PC-9 (cell line): ENCODE measurements at regions not wholly inside any gene's neighbourhood (a gene's known extent, or its start where the extent isn't known, plus 50 kb on each side); places are given as distances from the start of the nearest gene placed in this dataset.

Experiments used
- EZH2 ChIP-seq: fragments of 200-600 bp; sonication (generic); IDR thresholded peaks from 2 replicates; pipeline ENCODE4 v1.8.0; 2017; ENCODE audit warnings: antibody characterized with exemption, low read depth
- TF ChIP-seq, protein P1 (sequence below): fragments of 200-600 bp; sonication (generic); conservative IDR thresholded peaks from 2 replicates; pipeline ENCODE4 v1.6.1; 2017; ENCODE audit warnings: mixed run types, antibody characterized with exemption, mild to moderate bottlenecking, moderate library complexity

GRCh38 chr1:218527737-218528136, 182.6 kb downstream of the TGFB2 start:
- TF ChIP-seq, protein P1, sequence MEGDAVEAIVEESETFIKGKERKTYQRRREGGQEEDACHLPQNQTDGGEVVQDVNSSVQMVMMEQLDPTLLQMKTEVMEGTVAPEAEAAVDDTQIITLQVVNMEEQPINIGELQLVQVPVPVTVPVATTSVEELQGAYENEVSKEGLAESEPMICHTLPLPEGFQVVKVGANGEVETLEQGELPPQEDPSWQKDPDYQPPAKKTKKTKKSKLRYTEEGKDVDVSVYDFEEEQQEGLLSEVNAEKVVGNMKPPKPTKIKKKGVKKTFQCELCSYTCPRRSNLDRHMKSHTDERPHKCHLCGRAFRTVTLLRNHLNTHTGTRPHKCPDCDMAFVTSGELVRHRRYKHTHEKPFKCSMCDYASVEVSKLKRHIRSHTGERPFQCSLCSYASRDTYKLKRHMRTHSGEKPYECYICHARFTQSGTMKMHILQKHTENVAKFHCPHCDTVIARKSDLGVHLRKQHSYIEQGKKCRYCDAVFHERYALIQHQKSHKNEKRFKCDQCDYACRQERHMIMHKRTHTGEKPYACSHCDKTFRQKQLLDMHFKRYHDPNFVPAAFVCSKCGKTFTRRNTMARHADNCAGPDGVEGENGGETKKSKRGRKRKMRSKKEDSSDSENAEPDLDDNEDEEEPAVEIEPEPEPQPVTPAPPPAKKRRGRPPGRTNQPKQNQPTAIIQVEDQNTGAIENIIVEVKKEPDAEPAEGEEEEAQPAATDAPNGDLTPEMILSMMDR: no peak
- no peak for TF ChIP-seq EZH2
